ENCODE measurements at regions not wholly inside any gene's neighbourhood (a gene's known extent, or its start where the extent isn't known, plus 50 kb on each side); places are given as distances from the start of the nearest gene placed in this dataset.
"Not testable (repeated sequence)": the region's sequence is repeated elsewhere in the genome, so short reads cannot be mapped to it uniquely, and the experiment has no call there.

DNA sequence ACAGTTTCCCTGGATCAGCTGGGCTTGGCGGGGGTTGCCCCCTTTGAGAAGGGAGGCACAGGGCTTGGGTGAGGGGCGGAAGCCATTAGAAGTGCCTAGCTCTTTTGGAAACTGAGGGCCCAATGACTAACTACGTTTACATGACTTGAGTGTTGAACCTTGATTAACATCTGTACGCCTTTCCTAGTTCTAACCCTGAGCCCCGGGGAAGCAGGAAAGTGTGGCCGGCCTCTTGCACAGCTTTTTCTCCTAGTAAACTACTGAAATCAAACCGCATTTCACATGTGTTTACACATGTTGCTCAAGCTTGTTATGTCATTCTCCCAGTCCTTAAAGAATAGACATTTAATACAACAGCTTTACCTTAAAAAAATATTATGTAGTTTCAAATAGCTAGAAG is 1356.4 kb upstream of the TMEM132C start:
- DNase-seq (ENCODE audit: low read depth): no peak

DNA sequence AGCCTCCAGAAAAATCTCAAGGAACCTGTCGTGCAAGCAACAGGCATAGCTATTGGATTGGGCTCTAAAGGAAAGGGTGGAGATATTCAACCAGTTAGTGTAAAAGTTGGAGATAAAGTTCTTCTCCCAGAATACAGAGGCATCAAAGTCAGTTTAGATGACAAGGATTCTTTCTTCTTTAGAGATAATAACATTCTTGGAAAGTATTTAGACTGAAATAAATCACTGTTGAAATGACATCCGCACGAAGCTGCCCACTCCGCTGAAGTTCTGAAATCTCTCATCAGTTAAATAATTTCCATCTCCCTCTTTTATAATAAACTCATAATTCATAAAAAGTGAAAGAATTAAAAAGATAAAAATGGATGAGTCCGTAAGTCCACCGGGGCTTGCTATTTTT is 1354.9 kb upstream of the TMEM132C start:
- no peak for DNase-seq (ENCODE audit: low read depth)

DNA sequence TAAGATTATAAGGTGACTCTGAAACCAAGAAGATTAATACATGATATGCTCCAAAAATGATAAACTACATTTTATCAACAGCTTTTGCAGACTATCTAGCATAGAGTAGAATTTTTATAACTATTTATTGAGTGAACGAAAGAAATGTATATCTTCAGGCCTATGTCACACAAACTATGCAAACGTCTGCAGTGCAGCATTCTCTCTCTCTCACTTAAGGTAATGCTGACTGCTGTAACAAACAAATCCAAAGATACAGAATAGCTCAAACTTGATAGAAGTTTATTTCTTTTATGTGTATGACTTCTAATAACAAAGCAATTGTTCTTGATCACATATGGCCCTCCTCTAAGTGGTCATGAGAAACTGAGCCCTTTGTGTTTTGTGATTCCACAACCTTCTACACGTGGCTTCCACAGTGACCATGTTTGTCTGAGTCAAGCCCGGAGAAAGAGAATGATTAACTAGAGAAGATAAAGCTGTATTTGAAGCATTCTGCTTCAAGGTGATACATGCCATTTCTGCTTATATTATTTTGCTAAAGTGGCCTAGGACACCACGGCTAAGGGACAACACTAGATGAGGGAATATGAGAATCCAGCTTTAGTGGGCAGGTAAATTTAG is 1352.7 kb upstream of the TMEM132C start:
- DNase-seq (ENCODE audit: low read depth): no peak

GRCh38 chr12:126915309-126915708 is 1351.7 kb upstream of the TMEM132C start:
- no peak for DNase-seq (ENCODE audit: low read depth)

GRCh38 chr12:126926023-126926594 is 1340.9 kb upstream of the TMEM132C start:
- no peak for DNase-seq (ENCODE audit: low read depth)

DNA sequence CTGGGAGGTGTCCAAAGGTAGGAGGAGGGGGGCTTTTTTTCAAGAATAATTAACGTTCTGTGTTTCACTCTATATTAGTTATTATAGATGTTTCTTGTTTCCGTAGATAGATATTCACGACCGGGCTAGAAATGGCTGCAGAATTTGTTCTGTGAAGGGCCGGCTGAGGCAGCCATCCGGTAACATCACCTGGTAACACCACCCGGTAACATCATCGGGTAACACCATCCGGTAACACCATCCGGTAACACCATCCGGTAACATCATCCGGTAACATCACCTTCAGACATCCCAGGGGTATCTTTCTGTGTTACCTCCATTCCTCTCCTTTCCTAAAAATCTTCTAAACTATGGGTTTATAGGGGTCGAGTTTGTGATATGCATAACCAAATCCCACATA is 1336.7 kb upstream of the TMEM132C start:
- DNase-seq (ENCODE audit: low read depth): no peak

DNA sequence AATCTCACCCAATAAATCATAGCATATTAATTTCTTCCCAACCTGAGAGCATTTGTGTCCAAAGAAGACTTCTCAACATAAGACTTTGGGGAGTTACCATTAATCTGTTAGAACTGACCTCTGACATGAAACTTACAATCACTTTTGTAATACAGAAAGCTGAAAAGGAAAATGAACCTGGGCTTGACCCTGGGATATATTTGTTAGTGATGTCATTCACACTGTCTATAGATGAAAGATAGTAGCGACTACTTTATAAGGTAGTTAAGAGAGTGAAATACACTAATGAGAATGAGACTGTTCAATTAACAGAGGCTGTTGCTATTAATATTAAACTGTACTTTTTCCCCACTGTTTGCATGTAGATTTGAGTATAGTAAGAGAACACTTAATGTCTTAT is 1334.8 kb upstream of the TMEM132C start:
- DNase-seq (ENCODE audit: low read depth): no peak

DNA sequence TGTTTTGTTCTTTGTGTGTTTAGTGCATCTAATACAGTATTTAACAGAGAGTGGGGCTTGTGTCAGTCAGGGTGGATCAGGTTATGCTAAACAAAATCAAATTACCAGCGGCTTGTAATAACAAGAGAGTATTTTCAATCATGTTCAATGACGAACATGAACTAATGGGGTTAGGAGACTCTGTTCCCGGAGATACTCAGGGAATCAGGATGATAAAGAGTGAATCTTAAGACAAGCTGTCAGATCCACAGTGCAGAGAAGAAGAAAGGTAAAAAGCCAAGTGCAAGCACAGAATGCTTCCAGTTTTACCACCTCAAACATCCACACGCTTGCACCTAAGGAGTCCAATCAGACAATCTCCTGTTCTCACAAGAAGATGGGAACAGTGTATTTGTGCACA is 1331.5 kb upstream of the TMEM132C start:
- DNase-seq (ENCODE audit: low read depth): no peak

DNA sequence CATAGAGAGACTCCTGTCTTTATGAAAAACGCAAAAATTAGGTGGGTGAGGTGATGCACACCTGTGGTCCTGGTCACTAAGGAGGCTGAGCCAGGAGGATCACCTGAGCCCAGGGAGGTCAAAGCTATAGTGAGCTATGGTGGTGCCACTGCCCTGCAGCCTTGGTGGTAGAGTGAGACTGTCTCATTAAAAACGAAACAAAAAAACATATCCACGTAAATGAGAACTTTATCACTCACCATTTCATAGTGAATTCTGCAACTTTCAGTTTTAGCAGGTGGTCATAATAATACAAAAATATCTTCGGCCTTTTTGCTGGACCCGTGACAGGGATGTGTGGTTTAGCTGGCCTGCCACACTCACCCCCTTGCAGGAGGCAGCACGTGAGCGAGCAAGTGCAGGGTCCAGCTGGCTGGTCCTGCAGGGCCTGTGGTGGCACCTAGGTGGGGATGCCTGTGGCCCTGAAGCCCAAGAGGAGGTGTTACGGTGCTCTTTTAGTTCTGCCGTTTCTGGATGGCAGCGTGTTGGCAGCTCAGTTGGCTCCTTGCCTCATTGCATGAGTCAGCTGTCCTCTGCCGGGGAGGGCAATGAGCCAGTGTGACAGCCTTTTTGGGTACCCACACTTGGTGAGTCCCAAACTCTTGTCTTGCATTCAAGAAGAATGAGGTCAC is 1330.7 kb upstream of the TMEM132C start:
- no peak for DNase-seq (ENCODE audit: low read depth)

GRCh38 chr12:126937431-126937830 is 1329.5 kb upstream of the TMEM132C start:
- DNase-seq (ENCODE audit: low read depth): no peak

GRCh38 chr12:126944684-126945083 is 1322.3 kb upstream of the TMEM132C start:
- DNase-seq (ENCODE audit: low read depth): no peak

GRCh38 chr12:126946958-126947357 is 1320.0 kb upstream of the TMEM132C start:
- DNase-seq (ENCODE audit: low read depth): not testable (repeated sequence)

DNA sequence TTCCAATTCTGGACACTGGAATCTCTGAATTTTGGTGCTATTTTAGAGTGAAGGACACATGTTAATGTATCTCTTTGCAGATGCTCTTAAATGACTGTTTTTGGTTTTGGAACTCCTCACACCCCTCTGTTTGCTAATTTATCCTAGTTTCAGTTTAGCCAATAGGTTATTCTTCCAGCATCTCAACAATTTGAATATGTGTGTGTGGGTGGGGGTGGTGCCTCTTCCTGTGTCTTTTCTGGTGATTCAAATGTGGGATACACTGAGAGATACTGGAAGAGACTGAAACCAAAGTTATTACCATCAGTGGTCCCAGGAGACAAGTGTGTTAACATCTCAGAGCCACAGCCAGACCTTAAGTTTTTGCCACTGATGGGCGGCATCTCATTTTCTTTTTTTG is 1317.4 kb upstream of the TMEM132C start:
- DNase-seq (ENCODE audit: low read depth): no peak

- no peak for DNase-seq (ENCODE audit: low read depth)
Observed at GRCh38 chr12:126950266-126950665, 1316.7 kb upstream of the TMEM132C start.

DNA sequence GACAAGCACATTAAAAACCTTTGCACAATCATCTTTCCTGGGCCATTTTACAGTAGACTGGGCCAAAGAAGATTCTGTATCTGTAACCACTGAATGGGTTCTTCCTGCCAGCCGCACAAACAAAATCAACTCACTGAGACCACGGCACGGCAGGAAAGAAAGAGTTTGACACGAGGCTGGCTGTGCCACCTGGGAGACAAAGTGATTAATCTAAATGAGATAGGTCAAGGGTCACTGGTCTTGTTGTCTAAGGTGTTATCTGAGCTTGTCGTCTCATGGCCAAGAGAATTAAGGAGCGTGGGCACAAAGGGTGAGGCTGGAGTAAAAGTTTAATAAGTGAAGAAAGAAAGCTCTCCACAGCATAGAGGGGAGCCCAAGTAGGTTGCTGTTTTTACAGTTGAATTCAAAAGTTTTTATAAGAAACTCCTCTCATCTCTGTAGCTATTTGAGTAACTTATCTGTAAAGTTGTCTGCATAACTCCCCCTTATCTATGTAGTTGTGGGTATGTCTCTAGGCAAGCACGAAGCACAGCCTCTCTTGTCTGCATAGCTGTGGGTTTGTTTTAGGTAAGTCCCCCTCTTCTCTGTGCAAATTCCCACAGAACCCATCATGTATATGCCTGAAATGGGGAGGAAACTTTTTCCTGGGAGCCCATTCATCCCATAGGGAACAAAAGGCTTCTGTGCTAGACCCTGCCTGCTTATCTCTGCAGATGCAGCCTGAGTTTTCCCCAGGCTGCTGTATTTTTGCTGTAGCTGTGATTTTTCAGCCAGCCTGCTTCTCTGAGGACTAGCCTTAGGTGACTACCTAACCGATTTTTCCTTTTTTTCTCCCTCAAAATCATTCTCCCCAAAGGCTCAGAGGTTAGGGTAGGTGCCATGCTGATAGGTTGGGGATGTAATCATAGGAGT is 1314.6 kb upstream of the TMEM132C start:
- no peak for DNase-seq (ENCODE audit: low read depth)

DNA sequence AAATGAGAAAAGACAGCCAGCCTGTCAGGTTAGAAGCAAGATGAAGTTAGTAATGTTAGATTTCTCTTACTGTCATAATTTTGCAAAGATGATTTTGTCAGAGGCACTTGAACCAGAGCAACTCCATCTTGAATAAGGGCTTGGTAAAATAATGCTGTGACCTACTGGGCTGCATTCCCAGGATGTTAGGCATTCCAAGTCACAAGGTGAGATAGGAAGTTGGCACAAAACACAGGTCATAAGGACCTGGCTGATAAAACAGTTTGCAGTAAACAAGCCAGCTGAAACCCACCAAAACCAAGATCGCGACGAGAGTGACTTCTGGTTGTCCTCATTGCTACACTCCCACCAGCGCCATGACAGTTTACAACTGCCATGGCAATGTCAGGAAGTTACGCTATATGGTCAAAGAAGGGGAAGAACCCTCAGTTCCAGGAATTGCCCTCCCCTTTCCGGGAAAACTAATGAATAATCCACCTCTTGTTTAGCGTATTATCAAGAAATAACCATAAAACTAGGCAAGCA is 1313.5 kb upstream of the TMEM132C start:
- DNase-seq (ENCODE audit: low read depth): no peak

- no peak for DNase-seq (ENCODE audit: low read depth)
Observed at GRCh38 chr12:126960221-126960620, 1306.7 kb upstream of the TMEM132C start.

DNA sequence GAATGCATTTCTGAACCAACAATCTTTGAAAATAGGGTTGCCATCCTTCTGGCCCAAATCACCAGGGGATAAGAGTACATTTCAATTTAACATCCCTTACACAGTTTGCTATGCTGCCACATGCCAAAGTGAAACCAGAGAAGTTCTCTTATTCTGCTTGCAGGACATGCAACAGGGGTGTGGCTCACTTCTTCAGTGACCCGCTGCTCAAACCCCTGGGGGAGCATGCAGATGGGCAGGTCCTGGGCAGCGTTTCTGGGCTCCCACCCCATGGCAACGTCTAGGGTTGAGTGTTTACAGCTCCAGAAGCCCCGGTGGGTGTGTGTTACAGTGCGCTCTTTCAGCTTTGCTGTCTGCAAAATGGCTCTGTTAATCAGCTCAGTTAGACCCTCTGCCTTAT is 1306.3 kb upstream of the TMEM132C start:
- DNase-seq (ENCODE audit: low read depth): no peak

- DNase-seq (ENCODE audit: low read depth): no peak
Observed at GRCh38 chr12:126963825-126964224, 1303.1 kb upstream of the TMEM132C start.

DNA sequence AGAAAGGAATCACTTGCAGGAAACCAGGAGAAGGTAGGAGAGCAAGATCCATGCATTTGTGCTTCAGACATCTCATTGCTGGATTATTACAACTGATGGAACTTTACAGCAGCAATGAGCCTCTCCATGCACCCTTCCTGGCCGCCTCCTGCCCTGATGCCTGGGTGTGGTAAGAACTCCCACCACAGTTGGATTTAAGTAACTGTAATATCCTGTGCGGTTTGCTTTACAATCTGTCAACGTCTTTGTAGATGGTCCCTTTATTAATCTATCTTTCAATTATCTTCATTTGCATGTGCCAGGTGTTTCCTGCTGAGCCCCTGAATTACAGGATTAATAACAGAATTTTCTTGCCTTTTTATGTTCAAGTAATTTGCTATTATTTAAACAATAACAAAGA is 1300.5 kb upstream of the TMEM132C start:
- DNase-seq (ENCODE audit: low read depth): no peak

DNA sequence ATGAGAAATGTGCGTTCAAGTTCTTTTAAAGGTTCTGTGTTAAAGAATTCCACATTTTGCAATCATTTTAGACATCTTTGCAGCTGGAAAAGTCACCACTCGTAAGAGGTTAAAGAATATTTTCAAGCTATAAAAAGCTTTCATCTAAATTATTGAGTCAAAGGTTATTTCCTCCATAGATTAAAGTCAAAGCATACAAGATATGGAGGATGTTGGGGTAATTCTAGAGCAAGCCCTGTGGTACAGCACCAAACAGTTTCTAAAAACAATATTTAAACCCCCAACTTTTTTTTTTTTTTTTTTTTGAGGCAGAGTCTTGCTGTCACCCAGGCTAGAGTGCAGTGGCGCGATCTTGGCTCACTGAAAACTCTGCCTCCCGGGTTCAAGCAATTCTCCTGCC is 1299.8 kb upstream of the TMEM132C start:
- no peak for DNase-seq (ENCODE audit: low read depth)

- DNase-seq (ENCODE audit: low read depth): no peak
Observed at GRCh38 chr12:126974779-126975178, 1292.2 kb upstream of the TMEM132C start.

Measured in HS-27A (cell line).